ENCODE measurements at regions not wholly inside any gene's neighbourhood (a gene's known extent, or its start where the extent isn't known, plus 50 kb on each side); places are given as distances from the start of the nearest gene placed in this dataset.
"Not testable (repeated sequence)": the region's sequence is repeated elsewhere in the genome, so short reads cannot be mapped to it uniquely, and the experiment has no call there.

- Histone ChIP-seq H3K9me3 (no peaks in the 10 kb centered on the region), H3K27ac (no peak overlapping the region), H3K27me3 (no peaks in the 10 kb centered on the region), H3K36me3 (no peaks in the 10 kb centered on the region), H3K4me3 (no peak overlapping the region), H3K4me1 (no peaks in the 10 kb centered on the region)
- TF ChIP-seq EP300 (IDR thresholded peaks at IDR 0.05) (no peak), POLR2A (IDR thresholded peaks at IDR 0.05) (no peak), POLR2AphosphoS5 (IDR thresholded peaks at IDR 0.05) (no peak)
- TF ChIP-seq, protein P1, sequence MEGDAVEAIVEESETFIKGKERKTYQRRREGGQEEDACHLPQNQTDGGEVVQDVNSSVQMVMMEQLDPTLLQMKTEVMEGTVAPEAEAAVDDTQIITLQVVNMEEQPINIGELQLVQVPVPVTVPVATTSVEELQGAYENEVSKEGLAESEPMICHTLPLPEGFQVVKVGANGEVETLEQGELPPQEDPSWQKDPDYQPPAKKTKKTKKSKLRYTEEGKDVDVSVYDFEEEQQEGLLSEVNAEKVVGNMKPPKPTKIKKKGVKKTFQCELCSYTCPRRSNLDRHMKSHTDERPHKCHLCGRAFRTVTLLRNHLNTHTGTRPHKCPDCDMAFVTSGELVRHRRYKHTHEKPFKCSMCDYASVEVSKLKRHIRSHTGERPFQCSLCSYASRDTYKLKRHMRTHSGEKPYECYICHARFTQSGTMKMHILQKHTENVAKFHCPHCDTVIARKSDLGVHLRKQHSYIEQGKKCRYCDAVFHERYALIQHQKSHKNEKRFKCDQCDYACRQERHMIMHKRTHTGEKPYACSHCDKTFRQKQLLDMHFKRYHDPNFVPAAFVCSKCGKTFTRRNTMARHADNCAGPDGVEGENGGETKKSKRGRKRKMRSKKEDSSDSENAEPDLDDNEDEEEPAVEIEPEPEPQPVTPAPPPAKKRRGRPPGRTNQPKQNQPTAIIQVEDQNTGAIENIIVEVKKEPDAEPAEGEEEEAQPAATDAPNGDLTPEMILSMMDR (IDR thresholded peaks at IDR 0.05), result no peak
- no peak for ATAC-seq (ENCODE audit: low FRiP score in 2 of 2)
- DNase-seq, result no peak
Observed at GRCh38 chr3:162719684-162720341, 1223.2 kb downstream of the OTOL1 start.

- H3K4me3 ChIP-seq, result no peak overlapping the region
- no peak for ATAC-seq (ENCODE audit: low FRiP score in 2 of 2)
- H3K36me3 ChIP-seq, result no peaks in the 10 kb centered on the region
- no peak for DNase-seq
- WGBS, 2 donors, result 54 to 73% methylated on average over 1 of the region's 1 CpG
- no peaks in the 10 kb centered on the region for H3K9me3 ChIP-seq
- no peaks in the 10 kb centered on the region for H3K4me1 ChIP-seq
- no peak overlapping the region for H3K27ac ChIP-seq
- H3K27me3 ChIP-seq, result no peaks in the 10 kb centered on the region
- no peak for TF ChIP-seq POLR2A (IDR thresholded peaks at IDR 0.05)
Observed at GRCh38 chr3:162721736-162722135, 1225.1 kb downstream of the OTOL1 start.

GRCh38 chr3:162722337-162722736 is 1225.7 kb downstream of the OTOL1 start:
- H3K36me3 ChIP-seq, result no peaks in the 10 kb centered on the region
- H3K27ac ChIP-seq, result no peak overlapping the region
- no peaks in the 10 kb centered on the region for H3K4me1 ChIP-seq
- no peaks in the 10 kb centered on the region for H3K27me3 ChIP-seq
- H3K9me3 ChIP-seq, result no peaks in the 10 kb centered on the region
- DNase-seq, result no peak
- TF ChIP-seq EP300 (IDR thresholded peaks at IDR 0.05) (no peak), POLR2AphosphoS5 (IDR thresholded peaks at IDR 0.05) (no peak), POLR2A (IDR thresholded peaks at IDR 0.05) (no peak)
- TF ChIP-seq, protein P1 (IDR thresholded peaks at IDR 0.05), result no peak
- H3K4me3 ChIP-seq, result no peak overlapping the region
- ATAC-seq (ENCODE audit: low FRiP score in 2 of 2), result no peak

GRCh38 chr3:162722796-162723195 is 1226.2 kb downstream of the OTOL1 start:
- not testable (repeated sequence) for H3K4me1 ChIP-seq; H3K9me3 ChIP-seq; DNase-seq; H3K27ac ChIP-seq; H3K4me3 ChIP-seq; H3K27me3 ChIP-seq; ATAC-seq (ENCODE audit: low FRiP score in 2 of 2); H3K36me3 ChIP-seq
- 62 to 71% methylated on average over 5 of the region's 5 CpGs for WGBS, 2 donors

DNA sequence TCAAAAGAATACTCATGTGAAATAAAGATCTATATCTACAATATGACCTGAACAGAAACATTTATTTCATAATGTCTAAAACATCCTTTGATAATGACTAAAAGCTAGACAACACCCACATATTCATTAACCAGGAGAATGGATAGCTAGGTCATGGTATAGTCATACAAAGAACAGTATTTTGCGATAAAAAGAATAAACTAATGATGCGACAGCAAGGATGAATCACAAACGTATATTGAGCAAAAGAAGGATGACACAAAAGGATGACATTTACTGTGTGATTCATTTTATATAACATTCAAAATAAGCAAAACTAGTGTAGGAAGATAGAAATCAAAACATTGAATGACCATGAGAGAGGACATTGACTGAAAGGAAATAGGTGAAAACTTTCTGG is 1233.1 kb downstream of the OTOL1 start:
- no peaks in the 10 kb centered on the region for H3K36me3 ChIP-seq
- DNase-seq (no peak), ATAC-seq (ENCODE audit: low FRiP score in 2 of 2) (no peak)
- H3K27me3 ChIP-seq, result no peaks in the 10 kb centered on the region
- WGBS, 2 donors, result 93 to 96% methylated on average over 3 of the region's 3 CpGs
- H3K4me3 ChIP-seq, result no peak overlapping the region
- no peaks in the 10 kb centered on the region for H3K4me1 ChIP-seq
- no peaks in the 10 kb centered on the region for H3K9me3 ChIP-seq
- no peak for TF ChIP-seq EP300 (IDR thresholded peaks at IDR 0.05)
- TF ChIP-seq POLR2AphosphoS5 (IDR thresholded peaks at IDR 0.05), result no peak
- TF ChIP-seq POLR2A (IDR thresholded peaks at IDR 0.05), result no peak
- no peak overlapping the region for H3K27ac ChIP-seq

DNA sequence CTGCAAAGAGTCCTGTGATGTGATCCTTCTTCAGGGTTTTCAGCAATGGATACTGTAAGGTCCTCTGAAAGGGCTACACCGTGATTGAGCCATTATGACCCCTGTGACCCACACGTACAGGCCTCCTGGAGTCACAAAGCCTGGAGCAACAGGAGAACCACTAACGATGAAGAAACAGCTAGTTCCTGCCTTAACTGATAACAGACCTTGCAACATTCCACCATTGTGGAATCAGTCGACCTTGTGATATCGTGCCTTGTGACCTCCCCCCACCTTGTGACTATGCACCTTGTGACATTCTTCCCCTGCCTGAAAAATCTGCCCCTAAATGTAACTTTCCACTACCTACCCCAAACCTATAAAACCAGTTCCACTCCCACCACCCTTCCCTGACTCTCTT is 1235.4 kb downstream of the OTOL1 start:
- ATAC-seq (ENCODE audit: low FRiP score in 2 of 2), result not testable (repeated sequence)
- WGBS, 2 donors, result 71 to 86% methylated on average over 5 of the region's 5 CpGs

DNA sequence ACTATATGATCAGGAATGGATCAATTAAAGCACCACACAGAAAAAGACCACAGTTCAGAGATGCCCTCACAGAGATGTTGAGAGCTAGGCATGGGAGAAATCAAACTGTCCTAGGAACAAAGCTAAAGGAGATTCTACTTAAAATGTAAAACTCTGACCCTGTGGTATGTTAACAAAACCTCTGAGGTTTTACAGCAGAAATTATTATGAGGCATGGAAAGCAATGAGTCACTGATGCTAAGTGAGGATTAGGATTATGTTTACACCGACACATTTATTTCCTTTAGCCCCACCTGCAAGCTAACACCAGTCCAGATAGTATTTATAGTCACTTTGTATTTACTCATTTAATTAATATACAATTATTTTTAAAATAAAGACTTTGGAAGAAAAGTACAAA is 1242.2 kb downstream of the OTOL1 start:
- ATAC-seq (ENCODE audit: low FRiP score in 2 of 2), result no peak
- no peaks in the 10 kb centered on the region for H3K4me1 ChIP-seq
- no peak overlapping the region for H3K4me3 ChIP-seq
- H3K36me3 ChIP-seq, result no peaks in the 10 kb centered on the region
- no peak for DNase-seq
- H3K9me3 ChIP-seq, result no peaks in the 10 kb centered on the region
- TF ChIP-seq, protein P1 (IDR thresholded peaks at IDR 0.05), result no peak
- TF ChIP-seq EP300 (IDR thresholded peaks at IDR 0.05), result no peak
- WGBS, 2 donors, result 76 to 82% methylated on average over 1 of the region's 1 CpG
- no peaks in the 10 kb centered on the region for H3K27me3 ChIP-seq
- H3K27ac ChIP-seq, result no peak overlapping the region

More for the DNA sequence above, 1235.4 kb downstream of the OTOL1 start:
- not testable (repeated sequence) for H3K27ac ChIP-seq, H3K36me3 ChIP-seq, DNase-seq, H3K9me3 ChIP-seq, H3K4me3 ChIP-seq, H3K4me1 ChIP-seq, H3K27me3 ChIP-seq

Measured in upper lobe of left lung (tissue), 6 donors.